GM12878 (cell line): ENCODE measurements at regions not wholly inside any gene's neighbourhood (a gene's known extent, or its start where the extent isn't known, plus 50 kb on each side); places are given as distances from the start of the nearest gene placed in this dataset.

Source experiments
- ATF7 ChIP-seq: fragments of 450-650 bp; IDR thresholded peaks from 2 replicates; pipeline ENCODE4 v1.6.1; 2016; ENCODE audit warnings: low read depth, mild to moderate bottlenecking
- KAT2A ChIP-seq: conservative IDR thresholded peaks from 2 replicates; pipeline ENCODE4 v1.6.1; 2011; ENCODE audit warnings: low read depth, low read length; ENCODE audit not compliant: control insufficient read depth
- RB1 ChIP-seq: fragments of 450-650 bp; formaldehyde crosslinking; IDR thresholded peaks from 2 replicates; pipeline ENCODE4 v1.6.1; 2017; ENCODE audit warnings: mild to moderate bottlenecking, borderline replicate concordance
- SRF ChIP-seq, 2 experiments: IDR thresholded peaks; 2 replicates each; pipeline ENCODE4 v1.6.1; 2011; ENCODE audit warnings: low read depth in 2 of 2, low read length in 2 of 2, mild to moderate bottlenecking in 1 of 2, moderate library complexity in 1 of 2
- TF ChIP-seq, protein P1 (sequence below): IDR thresholded peaks from 2 replicates; pipeline ENCODE4 v1.6.1; 2012; ENCODE audit warnings: improper control_type of control experiment, low read depth, low read length; ENCODE audit not compliant: insufficient replicate concordance
- TF ChIP-seq, protein P2 (sequence below): IDR thresholded peaks from 2 replicates; pipeline ENCODE4 v1.6.1; 2011; ENCODE audit warnings: borderline replicate concordance, low read depth, mild to moderate bottlenecking, moderate library complexity, low read length; ENCODE audit not compliant: insufficient read depth, poor library complexity, severe bottlenecking
- TF ChIP-seq, protein P3 (sequence below): IDR thresholded peaks from 2 replicates; pipeline ENCODE4 v1.6.1; 2011; ENCODE audit warnings: low read depth, mild to moderate bottlenecking, low read length, moderate library complexity, borderline replicate concordance; ENCODE audit errors: extremely low read depth

DNA sequence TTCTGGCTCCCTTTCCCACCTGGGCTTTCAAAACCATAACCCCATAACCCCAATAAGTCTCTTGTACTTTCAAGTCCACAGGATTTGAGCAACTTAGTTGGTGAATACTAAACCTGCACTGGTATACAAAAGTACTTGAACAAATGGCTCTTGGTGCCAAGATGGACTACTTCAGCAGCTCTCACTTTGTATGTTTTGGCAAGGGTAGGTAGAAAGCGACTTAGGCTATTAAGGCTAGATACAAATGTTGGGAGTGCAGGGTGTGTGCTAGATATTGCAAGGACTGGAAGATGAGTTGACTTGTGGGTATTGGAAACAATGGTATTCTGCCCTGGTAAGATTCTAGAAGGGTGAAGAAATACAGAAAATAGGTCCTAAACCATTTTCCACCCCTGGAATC, 182.6 kb upstream of the MOCS1 start (continued):
- TF ChIP-seq, protein P1, sequence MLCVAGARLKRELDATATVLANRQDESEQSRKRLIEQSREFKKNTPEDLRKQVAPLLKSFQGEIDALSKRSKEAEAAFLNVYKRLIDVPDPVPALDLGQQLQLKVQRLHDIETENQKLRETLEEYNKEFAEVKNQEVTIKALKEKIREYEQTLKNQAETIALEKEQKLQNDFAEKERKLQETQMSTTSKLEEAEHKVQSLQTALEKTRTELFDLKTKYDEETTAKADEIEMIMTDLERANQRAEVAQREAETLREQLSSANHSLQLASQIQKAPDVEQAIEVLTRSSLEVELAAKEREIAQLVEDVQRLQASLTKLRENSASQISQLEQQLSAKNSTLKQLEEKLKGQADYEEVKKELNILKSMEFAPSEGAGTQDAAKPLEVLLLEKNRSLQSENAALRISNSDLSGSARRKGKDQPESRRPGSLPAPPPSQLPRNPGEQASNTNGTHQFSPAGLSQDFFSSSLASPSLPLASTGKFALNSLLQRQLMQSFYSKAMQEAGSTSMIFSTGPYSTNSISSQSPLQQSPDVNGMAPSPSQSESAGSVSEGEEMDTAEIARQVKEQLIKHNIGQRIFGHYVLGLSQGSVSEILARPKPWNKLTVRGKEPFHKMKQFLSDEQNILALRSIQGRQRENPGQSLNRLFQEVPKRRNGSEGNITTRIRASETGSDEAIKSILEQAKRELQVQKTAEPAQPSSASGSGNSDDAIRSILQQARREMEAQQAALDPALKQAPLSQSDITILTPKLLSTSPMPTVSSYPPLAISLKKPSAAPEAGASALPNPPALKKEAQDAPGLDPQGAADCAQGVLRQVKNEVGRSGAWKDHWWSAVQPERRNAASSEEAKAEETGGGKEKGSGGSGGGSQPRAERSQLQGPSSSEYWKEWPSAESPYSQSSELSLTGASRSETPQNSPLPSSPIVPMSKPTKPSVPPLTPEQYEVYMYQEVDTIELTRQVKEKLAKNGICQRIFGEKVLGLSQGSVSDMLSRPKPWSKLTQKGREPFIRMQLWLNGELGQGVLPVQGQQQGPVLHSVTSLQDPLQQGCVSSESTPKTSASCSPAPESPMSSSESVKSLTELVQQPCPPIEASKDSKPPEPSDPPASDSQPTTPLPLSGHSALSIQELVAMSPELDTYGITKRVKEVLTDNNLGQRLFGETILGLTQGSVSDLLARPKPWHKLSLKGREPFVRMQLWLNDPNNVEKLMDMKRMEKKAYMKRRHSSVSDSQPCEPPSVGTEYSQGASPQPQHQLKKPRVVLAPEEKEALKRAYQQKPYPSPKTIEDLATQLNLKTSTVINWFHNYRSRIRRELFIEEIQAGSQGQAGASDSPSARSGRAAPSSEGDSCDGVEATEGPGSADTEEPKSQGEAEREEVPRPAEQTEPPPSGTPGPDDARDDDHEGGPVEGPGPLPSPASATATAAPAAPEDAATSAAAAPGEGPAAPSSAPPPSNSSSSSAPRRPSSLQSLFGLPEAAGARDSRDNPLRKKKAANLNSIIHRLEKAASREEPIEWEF: no peak
- no peak for TF ChIP-seq KAT2A
- TF ChIP-seq, protein P2, sequence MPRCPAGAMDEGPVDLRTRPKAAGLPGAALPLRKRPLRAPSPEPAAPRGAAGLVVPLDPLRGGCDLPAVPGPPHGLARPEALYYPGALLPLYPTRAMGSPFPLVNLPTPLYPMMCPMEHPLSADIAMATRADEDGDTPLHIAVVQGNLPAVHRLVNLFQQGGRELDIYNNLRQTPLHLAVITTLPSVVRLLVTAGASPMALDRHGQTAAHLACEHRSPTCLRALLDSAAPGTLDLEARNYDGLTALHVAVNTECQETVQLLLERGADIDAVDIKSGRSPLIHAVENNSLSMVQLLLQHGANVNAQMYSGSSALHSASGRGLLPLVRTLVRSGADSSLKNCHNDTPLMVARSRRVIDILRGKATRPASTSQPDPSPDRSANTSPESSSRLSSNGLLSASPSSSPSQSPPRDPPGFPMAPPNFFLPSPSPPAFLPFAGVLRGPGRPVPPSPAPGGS: no peak
- no peak for TF ChIP-seq ATF7
- no peak for TF ChIP-seq RB1
- TF ChIP-seq SRF (IDR thresholded peaks at IDR 0.05; ENCODE audit: low read depth in 2 of 2, low read length in 2 of 2): no peak
- TF ChIP-seq, protein P3, sequence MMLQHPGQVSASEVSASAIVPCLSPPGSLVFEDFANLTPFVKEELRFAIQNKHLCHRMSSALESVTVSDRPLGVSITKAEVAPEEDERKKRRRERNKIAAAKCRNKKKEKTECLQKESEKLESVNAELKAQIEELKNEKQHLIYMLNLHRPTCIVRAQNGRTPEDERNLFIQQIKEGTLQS: no peak
